ENCODE measurements at regions not wholly inside any gene's neighbourhood (a gene's known extent, or its start where the extent isn't known, plus 50 kb on each side); places are given as distances from the start of the nearest gene placed in this dataset.

GRCh38 chr5:116830079-116830478, 255.5 kb upstream of the SEMA6A start:
- TF ChIP-seq USF1 (CRISPR knock-in tag; IDR thresholded peaks at IDR 0.05) = no peak
- no peak for TF ChIP-seq ZNF416 (CRISPR knock-in tag; IDR thresholded peaks at IDR 0.05)
- no peak for TF ChIP-seq CTCF (IDR thresholded peaks at IDR 0.05)
- no peak for TF ChIP-seq RORB (CRISPR knock-in tag; IDR thresholded peaks at IDR 0.05)
- TF ChIP-seq MXD4 (CRISPR knock-in tag; IDR thresholded peaks at IDR 0.05; ENCODE audit: borderline replicate concordance) = no peak
- TF ChIP-seq MYBL2 (CRISPR knock-in tag; IDR thresholded peaks at IDR 0.05) = no peak
